ENCODE measurements at regions not wholly inside any gene's neighbourhood (a gene's known extent, or its start where the extent isn't known, plus 50 kb on each side); places are given as distances from the start of the nearest gene placed in this dataset.
A peak's percentile ranks its signal among the peaks of the same experiment; 100 is the strongest.

- TF ChIP-seq CTCF (IDR thresholded peaks at IDR 0.05; ENCODE audit: low read depth, low read length, poor library complexity, severe bottlenecking) (no peak), EZH2phosphoT487 (IDR thresholded peaks at IDR 0.05; ENCODE audit: borderline replicate concordance, low read length) (no peak)
- Histone ChIP-seq H4K20me1 (ENCODE audit: control insufficient read depth, insufficient read depth, low read depth, low read length) (no peaks in the 10 kb centered on the region), H3F3A (ENCODE audit: control insufficient read depth, insufficient read depth) (no peaks in the 10 kb centered on the region), H3K4me2 (ENCODE audit: low read length) (no peak overlapping the region), H3K4me1 (ENCODE audit: control insufficient read depth, low read length) (no peaks in the 10 kb centered on the region), H3K36me3 (ENCODE audit: control insufficient read depth, low read length) (no peaks in the 10 kb centered on the region), H3K4me3 (ENCODE audit: low read length) (no peak overlapping the region), H3K79me2 (ENCODE audit: control insufficient read depth, low read length) (no peaks in the 10 kb centered on the region), H3K27ac (ENCODE audit: low read depth, low read length) (no peak overlapping the region), H3K9me2 (replicated peaks; ENCODE audit: control insufficient read depth, low read length) (no peaks in the 10 kb centered on the region), H3K9me3 (ENCODE audit: control insufficient read depth, insufficient read depth, low read length) (no peaks in the 10 kb centered on the region), H3K27me3 (ENCODE audit: control insufficient read depth, low read length) (no peaks in the 10 kb centered on the region)
Measured at GRCh38 chr4:23629421-23629820, 260.4 kb downstream of the PPARGC1A start.

- Histone ChIP-seq H3K4me1 (ENCODE audit: control insufficient read depth, low read length) (no peaks in the 10 kb centered on the region), H4K20me1 (ENCODE audit: control insufficient read depth, insufficient read depth, low read depth, low read length) (no peaks in the 10 kb centered on the region), H3K79me2 (ENCODE audit: control insufficient read depth, low read length) (no peaks in the 10 kb centered on the region), H3K4me2 (ENCODE audit: low read length) (no peak overlapping the region), H3K9me3 (ENCODE audit: control insufficient read depth, insufficient read depth, low read length) (no peaks in the 10 kb centered on the region; the same call in 1 of the 2 replicates), H3K27me3 (ENCODE audit: control insufficient read depth, low read length) (no peaks in the 10 kb centered on the region), H3K4me3 (ENCODE audit: low read length) (no peak overlapping the region), H3K27ac (ENCODE audit: low read depth, low read length) (no peak overlapping the region), H3K9me2 (replicated peaks; ENCODE audit: control insufficient read depth, low read length) (no peaks in the 10 kb centered on the region), H3K36me3 (ENCODE audit: control insufficient read depth, low read length) (no peaks in the 10 kb centered on the region), H3F3A (ENCODE audit: control insufficient read depth, insufficient read depth) (no peaks in the 10 kb centered on the region)
- peak; percentile 43 for TF ChIP-seq CTCF (IDR thresholded peaks at IDR 0.05; ENCODE audit: low read depth, low read length, poor library complexity, severe bottlenecking)
- no peak for TF ChIP-seq EZH2phosphoT487 (IDR thresholded peaks at IDR 0.05; ENCODE audit: borderline replicate concordance, low read length)
Measured at GRCh38 chr4:23614284-23614892, 275.5 kb downstream of the PPARGC1A start.

GRCh38 chr4:23613782-23614181, 276.1 kb downstream of the PPARGC1A start:
- no peaks in the 10 kb centered on the region for H3K9me2 ChIP-seq (replicated peaks; ENCODE audit: control insufficient read depth, low read length)
- no peak overlapping the region for H3K27ac ChIP-seq (ENCODE audit: low read depth, low read length)
- no peaks in the 10 kb centered on the region for H4K20me1 ChIP-seq (ENCODE audit: control insufficient read depth, insufficient read depth, low read depth, low read length)
- H3K4me1 ChIP-seq (ENCODE audit: control insufficient read depth, low read length): no peaks in the 10 kb centered on the region
- H3K36me3 ChIP-seq (ENCODE audit: control insufficient read depth, low read length): no peaks in the 10 kb centered on the region
- H3K9me3 ChIP-seq (ENCODE audit: control insufficient read depth, insufficient read depth, low read length): no peaks in the 10 kb centered on the region; the same call in 1 of the 2 replicates
- TF ChIP-seq CTCF (IDR thresholded peaks at IDR 0.05; ENCODE audit: low read depth, low read length, poor library complexity, severe bottlenecking) (no peak), EZH2phosphoT487 (IDR thresholded peaks at IDR 0.05; ENCODE audit: borderline replicate concordance, low read length) (no peak)
- H3F3A ChIP-seq (ENCODE audit: control insufficient read depth, insufficient read depth): no peaks in the 10 kb centered on the region
- no peak overlapping the region for H3K4me3 ChIP-seq (ENCODE audit: low read length)
- no peaks in the 10 kb centered on the region for H3K79me2 ChIP-seq (ENCODE audit: control insufficient read depth, low read length)
- H3K4me2 ChIP-seq (ENCODE audit: low read length): no peak overlapping the region
- H3K27me3 ChIP-seq (ENCODE audit: control insufficient read depth, low read length): no peaks in the 10 kb centered on the region
